OCI-LY7 (cell line): ENCODE measurements at regions not wholly inside any gene's neighbourhood (a gene's known extent, or its start where the extent isn't known, plus 50 kb on each side); places are given as distances from the start of the nearest gene placed in this dataset.

ENCODE experiments used
- EZH2phosphoT487 ChIP-seq: fragments of 200-600 bp; sonication (generic); IDR thresholded peaks from 2 replicates; pipeline ENCODE4 v1.6.1; 2018; ENCODE audit warnings: low read depth, borderline replicate concordance, mild to moderate bottlenecking, mixed run types, antibody characterized with exemption, low read length, moderate library complexity, mixed read lengths
- TF ChIP-seq, protein P1 (sequence below): fragments of 200-600 bp; sonication (generic); conservative IDR thresholded peaks from 2 replicates; pipeline ENCODE4 v1.5.1; 2014; ENCODE audit warnings: mild to moderate bottlenecking, antibody characterized with exemption, low read length, moderate library complexity, mixed read lengths

DNA sequence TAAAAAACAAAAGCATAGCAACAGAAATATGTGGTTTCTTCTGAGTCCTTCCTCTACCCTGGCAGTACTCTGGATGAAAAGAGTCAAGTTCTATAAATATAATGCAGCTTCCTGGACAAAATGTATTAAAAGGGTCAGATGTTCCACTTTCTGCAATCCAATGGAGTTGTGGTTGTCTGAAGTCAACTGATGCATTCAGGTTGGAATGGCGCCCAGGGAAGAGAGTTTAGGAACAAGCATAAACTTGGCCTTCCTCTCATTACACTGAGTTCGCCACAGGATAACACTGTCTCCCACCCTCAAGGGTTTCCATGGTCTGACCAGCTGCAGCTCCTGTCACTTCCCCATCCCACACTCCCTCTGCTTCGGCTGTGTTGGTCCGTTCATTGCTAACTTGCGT, 66.4 kb downstream of the PLEKHG1 start:
- TF ChIP-seq, protein P1, sequence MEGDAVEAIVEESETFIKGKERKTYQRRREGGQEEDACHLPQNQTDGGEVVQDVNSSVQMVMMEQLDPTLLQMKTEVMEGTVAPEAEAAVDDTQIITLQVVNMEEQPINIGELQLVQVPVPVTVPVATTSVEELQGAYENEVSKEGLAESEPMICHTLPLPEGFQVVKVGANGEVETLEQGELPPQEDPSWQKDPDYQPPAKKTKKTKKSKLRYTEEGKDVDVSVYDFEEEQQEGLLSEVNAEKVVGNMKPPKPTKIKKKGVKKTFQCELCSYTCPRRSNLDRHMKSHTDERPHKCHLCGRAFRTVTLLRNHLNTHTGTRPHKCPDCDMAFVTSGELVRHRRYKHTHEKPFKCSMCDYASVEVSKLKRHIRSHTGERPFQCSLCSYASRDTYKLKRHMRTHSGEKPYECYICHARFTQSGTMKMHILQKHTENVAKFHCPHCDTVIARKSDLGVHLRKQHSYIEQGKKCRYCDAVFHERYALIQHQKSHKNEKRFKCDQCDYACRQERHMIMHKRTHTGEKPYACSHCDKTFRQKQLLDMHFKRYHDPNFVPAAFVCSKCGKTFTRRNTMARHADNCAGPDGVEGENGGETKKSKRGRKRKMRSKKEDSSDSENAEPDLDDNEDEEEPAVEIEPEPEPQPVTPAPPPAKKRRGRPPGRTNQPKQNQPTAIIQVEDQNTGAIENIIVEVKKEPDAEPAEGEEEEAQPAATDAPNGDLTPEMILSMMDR = no peak
- no peak for TF ChIP-seq EZH2phosphoT487
